Middle frontal gyrus (tissue), 1 donor: ENCODE measurements at regions not wholly inside any gene's neighbourhood (a gene's known extent, or its start where the extent isn't known, plus 50 kb on each side); places are given as distances from the start of the nearest gene placed in this dataset.
"Not testable (repeated sequence)": the region's sequence is repeated elsewhere in the genome, so short reads cannot be mapped to it uniquely, and the experiment has no call there.

ENCODE experiments used
- DNase-seq: peaks from one replicate; pipeline ENCODE4 v3.0.0-alpha.2; 2015; ENCODE audit warnings: low spot score; ENCODE audit errors: extremely low spot score

GRCh38 chr5:103993031-103993430 lies 430.4 kb upstream of the NUDT12 start:
- no peak for DNase-seq

- DNase-seq = no peak
Measured at GRCh38 chr5:103990064-103990463, 427.5 kb upstream of the NUDT12 start.

GRCh38 chr5:103981592-103981991 lies 419.0 kb upstream of the NUDT12 start:
- no peak for DNase-seq

- no peak for DNase-seq
Measured at GRCh38 chr5:103973669-103974068, 411.1 kb upstream of the NUDT12 start.

GRCh38 chr5:103966295-103966694 lies 403.7 kb upstream of the NUDT12 start:
- not testable (repeated sequence) for DNase-seq

GRCh38 chr5:103962023-103962422 lies 399.4 kb upstream of the NUDT12 start:
- no peak for DNase-seq

- no peak for DNase-seq
Measured at GRCh38 chr5:103953601-103954382, 391.2 kb upstream of the NUDT12 start.

- no peak for DNase-seq
Measured at GRCh38 chr5:103951776-103952175, 389.2 kb upstream of the NUDT12 start.

GRCh38 chr5:103943230-103943629 lies 380.6 kb upstream of the NUDT12 start:
- DNase-seq = no peak

GRCh38 chr5:103942587-103943186 lies 380.1 kb upstream of the NUDT12 start:
- no peak for DNase-seq

- no peak for DNase-seq
Measured at GRCh38 chr5:103941596-103941995, 379.0 kb upstream of the NUDT12 start.

GRCh38 chr5:103938146-103938695 lies 375.6 kb upstream of the NUDT12 start:
- DNase-seq = no peak

- no peak for DNase-seq
Measured at GRCh38 chr5:103929338-103930013, 366.9 kb upstream of the NUDT12 start.

- no peak for DNase-seq
Measured at GRCh38 chr5:103927739-103928138, 365.1 kb upstream of the NUDT12 start.

GRCh38 chr5:103923616-103924168 lies 361.1 kb upstream of the NUDT12 start:
- DNase-seq = no peak

GRCh38 chr5:103919506-103919905 lies 356.9 kb upstream of the NUDT12 start:
- DNase-seq = no peak

GRCh38 chr5:103918668-103919367 lies 356.2 kb upstream of the NUDT12 start:
- DNase-seq = no peak

- DNase-seq = no peak
Measured at GRCh38 chr5:103915081-103915480, 352.5 kb upstream of the NUDT12 start.

GRCh38 chr5:103910786-103911185 lies 348.2 kb upstream of the NUDT12 start:
- no peak for DNase-seq

- DNase-seq = no peak
Measured at GRCh38 chr5:103910011-103910410, 347.4 kb upstream of the NUDT12 start.

GRCh38 chr5:103909391-103909790 lies 346.8 kb upstream of the NUDT12 start:
- DNase-seq = no peak
